Fibroblast of lung (primary cell): ENCODE measurements at regions not wholly inside any gene's neighbourhood (a gene's known extent, or its start where the extent isn't known, plus 50 kb on each side); places are given as distances from the start of the nearest gene placed in this dataset.

ENCODE experiments used
- DNase-seq, 2 donors: peaks; one replicate each; pipeline versions ENCODE4 v3.0.0 to v3.0.0-alpha.2; 2010; ENCODE audit warnings: low read depth in 2 of 2
- H2AFZ ChIP-seq: 2 replicates; pipeline ENCODE4 v1.5.1; 2012; ENCODE audit warnings: low read length, control low read depth, inconsistent platforms
- H3K27ac ChIP-seq: 2 replicates; pipeline ENCODE4 v1.5.1; 2011; ENCODE audit warnings: low read length, control low read depth; ENCODE audit not compliant: insufficient read depth
- H3K27me3 ChIP-seq: 2 replicates; pipeline ENCODE4 v1.5.1; 2011; ENCODE audit warnings: mild to moderate bottlenecking, low read length; ENCODE audit not compliant: control insufficient read depth, insufficient read depth
- H3K36me3 ChIP-seq: 2 replicates; pipeline ENCODE4 v1.5.1; 2011; ENCODE audit warnings: low read length; ENCODE audit not compliant: control insufficient read depth, insufficient read depth
- H3K4me1 ChIP-seq: 2 replicates; pipeline ENCODE4 v1.5.1; 2011; ENCODE audit warnings: low read length; ENCODE audit not compliant: control insufficient read depth, insufficient read depth; ENCODE audit errors: extremely low read depth
- H3K4me2 ChIP-seq: 2 replicates; pipeline ENCODE4 v1.5.1; 2011; ENCODE audit warnings: low read length, control low read depth; ENCODE audit not compliant: insufficient read depth; ENCODE audit errors: extremely low read depth
- H3K4me3 ChIP-seq, 4 experiments: fragments of 200-600 bp in 1 of 4; sonication (generic) in 1 of 4; replicated peaks in 1 of 4; 2 replicates each; pipeline ENCODE4 v1.5.1; 2011 to 2016; ENCODE audit warnings: low read length in 4 of 4, low read depth in 3 of 4, mild to moderate bottlenecking in 3 of 4, control low read depth in 2 of 4, inconsistent platforms in 1 of 4, mixed read lengths in 1 of 4; ENCODE audit not compliant: insufficient read depth in 1 of 4; ENCODE audit errors: control extremely low read depth in 1 of 4
- H3K79me2 ChIP-seq: 2 replicates; pipeline ENCODE4 v1.5.1; 2012; ENCODE audit warnings: mild to moderate bottlenecking, low read length, inconsistent platforms; ENCODE audit not compliant: control insufficient read depth, insufficient read depth
- H3K9ac ChIP-seq: 2 replicates; pipeline ENCODE4 v1.5.1; 2011; ENCODE audit warnings: mild to moderate bottlenecking, low read length, control low read depth; ENCODE audit not compliant: insufficient read depth
- H3K9me3 ChIP-seq: 2 replicates; pipeline ENCODE4 v1.5.1; 2012; ENCODE audit warnings: low read depth, low read length; ENCODE audit not compliant: control insufficient read depth, insufficient read depth
- H4K20me1 ChIP-seq: 2 replicates; pipeline ENCODE4 v1.5.1; 2011; ENCODE audit warnings: low read length; ENCODE audit not compliant: control insufficient read depth, insufficient read depth; ENCODE audit errors: extremely low read depth
- CTCF ChIP-seq, 2 donors: IDR thresholded peaks in 1 of 2; conservative IDR thresholded peaks in 1 of 2; 1 replicate in 1 of 2; 2 replicates in 1 of 2; pipeline ENCODE4 v1.5.1; 2011 to 2012; ENCODE audit warnings: low read length in 2 of 2, control low read depth in 1 of 2, inconsistent platforms in 1 of 2, low read depth in 1 of 2, mild to moderate bottlenecking in 1 of 2
- EZH2 ChIP-seq: IDR thresholded peaks from 2 replicates; pipeline ENCODE4 v1.5.1; 2012; ENCODE audit warnings: low read length, control low read depth, mild to moderate bottlenecking; ENCODE audit errors: missing control alignments

- no peak for DNase-seq
- no peaks in the 10 kb centered on the region for H3K27me3 ChIP-seq
- H3K4me2 ChIP-seq: no peak overlapping the region
- H3K79me2 ChIP-seq: no peaks in the 10 kb centered on the region
- no peak overlapping the region for H3K4me3 ChIP-seq
- no peaks in the 10 kb centered on the region for H3K4me1 ChIP-seq
- no peaks in the 10 kb centered on the region for H4K20me1 ChIP-seq
- H3K9me3 ChIP-seq: no peaks in the 10 kb centered on the region
- H2AFZ ChIP-seq: no peak overlapping the region
- no peak overlapping the region for H3K9ac ChIP-seq
- H3K27ac ChIP-seq: no peak overlapping the region
- TF ChIP-seq EZH2 (no peak), CTCF (conservative IDR thresholded peaks at IDR 0.05 in 1 of 2, IDR thresholded peaks at IDR 0.05 in 1 of 2; ENCODE audit: low read depth in 1 of 2, low read length in 2 of 2) (no peak)
- H3K36me3 ChIP-seq: no peaks in the 10 kb centered on the region
These were observed 331.4 kb downstream of the PMP22 start for GRCh38 chr17:14933676-14934075.

GRCh38 chr17:14926526-14927122 lies 338.5 kb downstream of the PMP22 start:
- Histone ChIP-seq H3K9ac (no peak overlapping the region), H2AFZ (no peak overlapping the region), H3K36me3 (no peaks in the 10 kb centered on the region), H3K79me2 (no peaks in the 10 kb centered on the region), H3K27ac (no peak overlapping the region), H3K4me2 (no peak overlapping the region), H3K4me1 (no peaks in the 10 kb centered on the region), H4K20me1 (no peaks in the 10 kb centered on the region), H3K9me3 (no peaks in the 10 kb centered on the region), H3K27me3 (no peaks in the 10 kb centered on the region), H3K4me3 (no peak overlapping the region)
- TF ChIP-seq CTCF (conservative IDR thresholded peaks at IDR 0.05 in 1 of 2, IDR thresholded peaks at IDR 0.05 in 1 of 2; ENCODE audit: low read depth in 1 of 2, low read length in 2 of 2) (peak; percentile 74 to 83), EZH2 (no peak)
- peak; percentile 48 to 80 for DNase-seq

GRCh38 chr17:14926073-14926472 lies 339.1 kb downstream of the PMP22 start:
- Histone ChIP-seq H3K79me2 (no peaks in the 10 kb centered on the region), H3K27ac (no peak overlapping the region), H3K9ac (no peak overlapping the region), H3K4me2 (no peak overlapping the region), H4K20me1 (no peaks in the 10 kb centered on the region), H3K4me3 (no peak overlapping the region), H3K4me1 (no peaks in the 10 kb centered on the region), H3K27me3 (no peaks in the 10 kb centered on the region), H2AFZ (no peak overlapping the region), H3K36me3 (no peaks in the 10 kb centered on the region), H3K9me3 (no peaks in the 10 kb centered on the region)
- DNase-seq: no peak
- no peak for TF ChIP-seq CTCF (conservative IDR thresholded peaks at IDR 0.05 in 1 of 2, IDR thresholded peaks at IDR 0.05 in 1 of 2; ENCODE audit: low read depth in 1 of 2, low read length in 2 of 2)
- TF ChIP-seq EZH2: no peak
